Naive B cell (primary cell): ENCODE measurements at regions not wholly inside any gene's neighbourhood (a gene's known extent, or its start where the extent isn't known, plus 50 kb on each side); places are given as distances from the start of the nearest gene placed in this dataset.
A peak's percentile ranks its signal among the peaks of the same experiment; 100 is the strongest.

Experiments
- ATAC-seq, 2 donors: fragments of 150-1000 bp; cut with Tn5 transposase; 2 replicates each; pipeline ENCODE4 v1.10.0; 2021; ENCODE audit warnings: low read depth in 2 of 2, mild to moderate bottlenecking in 2 of 2, moderate library complexity in 2 of 2
- DNase-seq: peaks from one replicate; pipeline ENCODE4 v3.0.0; 2022
- H3K27ac Mint-ChIP-seq, 6 donors: one replicate each; pipeline ENCODE4 v1.8.0; 2020 to 2022; ENCODE audit warnings: mild to moderate bottlenecking in 6 of 6, mixed read lengths in 6 of 6, moderate library complexity in 5 of 6, inconsistent platforms in 2 of 6
- H3K27me3 Mint-ChIP-seq, 3 donors: one replicate each; pipeline ENCODE4 v1.8.0; 2021 to 2022; ENCODE audit warnings: mixed read lengths in 3 of 3, mild to moderate bottlenecking in 1 of 3
- H3K36me3 Mint-ChIP-seq, 2 donors: one replicate each; pipeline ENCODE4 v1.8.0; 2020 to 2022; ENCODE audit warnings: mixed read lengths in 2 of 2, inconsistent platforms in 1 of 2, mild to moderate bottlenecking in 1 of 2
- H3K4me1 Mint-ChIP-seq, 3 donors: one replicate each; pipeline ENCODE4 v1.8.0; 2020 to 2022; ENCODE audit warnings: mixed read lengths in 3 of 3, inconsistent platforms in 1 of 3, mild to moderate bottlenecking in 1 of 3, moderate library complexity in 1 of 3
- H3K4me3 Mint-ChIP-seq, 8 donors: one replicate each; pipeline ENCODE4 v1.8.0; 2020 to 2022; ENCODE audit warnings: mild to moderate bottlenecking in 8 of 8, mixed read lengths in 8 of 8, moderate library complexity in 8 of 8, inconsistent platforms in 2 of 8
- H3K9me3 Mint-ChIP-seq, 7 donors: one replicate each; pipeline ENCODE4 v1.8.0; 2020 to 2022; ENCODE audit warnings: mixed read lengths in 7 of 7, mild to moderate bottlenecking in 5 of 7, inconsistent platforms in 2 of 7, moderate library complexity in 1 of 7

DNA sequence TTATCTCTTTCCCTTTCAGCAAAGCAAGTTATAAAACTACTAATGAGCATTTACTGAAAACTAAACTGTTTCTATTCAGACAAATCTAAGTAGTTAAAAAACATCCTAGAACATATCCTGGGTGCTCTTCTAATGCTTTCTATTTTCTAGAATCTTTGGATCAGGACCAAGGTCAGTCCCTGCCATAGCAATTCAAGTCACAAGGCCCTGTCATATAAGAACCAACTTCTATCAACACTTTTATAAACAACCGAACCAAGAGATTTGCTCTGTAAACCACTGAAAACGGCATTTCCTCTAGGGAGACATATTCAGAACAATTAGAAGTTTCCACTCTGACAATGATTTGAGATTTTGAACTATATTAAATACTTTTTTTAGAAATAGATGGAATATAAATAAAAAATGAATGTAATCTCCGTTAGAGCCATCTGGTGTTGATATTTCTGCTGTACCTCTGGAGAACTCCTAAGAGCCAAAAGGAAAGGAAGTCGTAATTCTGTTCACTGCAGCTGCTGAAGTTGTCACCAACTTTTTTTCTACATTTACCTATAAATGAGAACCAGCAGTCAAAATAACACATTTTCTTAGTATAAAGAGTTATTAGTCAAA, 51.4 kb upstream of the LGSN start:
- no peak for DNase-seq
- no peak overlapping the region for H3K4me3 Mint-ChIP-seq
- H3K9me3 Mint-ChIP-seq = peaks cover 0 to 7% (median 4%) of the 10 kb centered on the region in 7 donors
- no peak overlapping the region for H3K27ac Mint-ChIP-seq
- H3K27me3 Mint-ChIP-seq = no peaks in the 10 kb centered on the region
- no peaks in the 10 kb centered on the region for H3K4me1 Mint-ChIP-seq
- H3K36me3 Mint-ChIP-seq = no peaks in the 10 kb centered on the region
- no peak for ATAC-seq

DNA sequence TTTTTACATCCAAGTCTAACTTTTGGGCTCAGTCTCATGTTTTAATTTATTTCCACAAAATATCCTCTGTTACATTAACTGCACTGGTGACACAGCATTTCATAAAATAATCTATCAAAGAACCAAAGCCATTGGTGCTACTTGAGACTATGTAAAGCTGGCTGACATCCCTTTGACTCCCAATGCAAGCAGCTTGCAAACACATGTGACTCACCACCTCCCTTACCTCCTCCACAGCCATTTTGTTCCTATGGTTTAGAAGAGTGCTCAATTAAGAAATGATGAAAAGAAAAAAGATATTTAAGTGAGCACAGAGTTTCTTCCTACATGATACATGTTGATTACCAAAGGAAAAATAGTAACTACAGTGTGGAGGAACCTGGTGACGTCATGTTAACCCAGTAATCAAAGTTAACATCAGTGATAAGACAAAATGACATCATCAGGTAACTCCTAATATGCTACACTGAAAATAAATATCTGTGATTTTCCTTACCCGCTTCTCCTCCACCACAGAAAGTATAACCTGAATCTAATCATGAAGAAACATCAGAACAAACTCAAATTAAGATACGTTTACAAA, 53.3 kb upstream of the LGSN start:
- H3K27ac Mint-ChIP-seq = no peak overlapping the region
- H3K27me3 Mint-ChIP-seq = no peaks in the 10 kb centered on the region
- H3K4me1 Mint-ChIP-seq = no peaks in the 10 kb centered on the region
- ATAC-seq (no peak), DNase-seq (no peak)
- peaks cover 0 to 5% (median 2%) of the 10 kb centered on the region in 7 donors for H3K9me3 Mint-ChIP-seq
- H3K4me3 Mint-ChIP-seq = no peak overlapping the region
- H3K36me3 Mint-ChIP-seq = no peaks in the 10 kb centered on the region

DNA sequence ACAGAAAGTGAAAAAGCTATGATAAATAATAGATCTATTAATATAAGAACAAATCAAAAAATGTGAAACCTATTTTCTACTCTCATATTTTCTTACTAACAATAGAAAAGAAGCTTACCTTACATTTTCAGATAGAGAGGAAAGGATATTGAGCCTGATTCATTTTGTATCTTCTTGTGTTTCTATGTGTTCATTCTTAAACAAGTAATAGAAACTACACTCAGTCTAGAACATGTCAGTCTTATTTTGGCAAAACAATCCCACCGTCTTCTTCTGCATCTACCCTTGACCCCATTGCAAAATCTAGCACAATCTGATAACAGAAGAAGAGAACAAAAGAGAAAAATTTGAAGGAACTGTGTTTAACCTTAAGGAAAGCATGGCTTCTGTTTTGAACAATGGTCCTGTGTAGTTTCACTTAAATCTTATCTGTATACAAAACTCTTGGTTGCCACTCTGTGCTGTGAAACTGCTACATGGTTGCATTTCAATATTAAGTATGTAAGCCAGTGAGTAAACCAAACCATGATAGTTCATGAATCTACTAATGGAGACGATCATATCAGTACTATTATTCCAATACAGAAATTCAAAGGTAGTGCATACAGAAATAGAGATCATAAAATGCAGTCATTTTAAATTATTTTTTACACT, 69.5 kb upstream of the LGSN start:
- no peak for ATAC-seq
- peaks cover 0 to 5% (median 0%) of the 10 kb centered on the region in 7 donors for H3K9me3 Mint-ChIP-seq
- DNase-seq = no peak

DNA sequence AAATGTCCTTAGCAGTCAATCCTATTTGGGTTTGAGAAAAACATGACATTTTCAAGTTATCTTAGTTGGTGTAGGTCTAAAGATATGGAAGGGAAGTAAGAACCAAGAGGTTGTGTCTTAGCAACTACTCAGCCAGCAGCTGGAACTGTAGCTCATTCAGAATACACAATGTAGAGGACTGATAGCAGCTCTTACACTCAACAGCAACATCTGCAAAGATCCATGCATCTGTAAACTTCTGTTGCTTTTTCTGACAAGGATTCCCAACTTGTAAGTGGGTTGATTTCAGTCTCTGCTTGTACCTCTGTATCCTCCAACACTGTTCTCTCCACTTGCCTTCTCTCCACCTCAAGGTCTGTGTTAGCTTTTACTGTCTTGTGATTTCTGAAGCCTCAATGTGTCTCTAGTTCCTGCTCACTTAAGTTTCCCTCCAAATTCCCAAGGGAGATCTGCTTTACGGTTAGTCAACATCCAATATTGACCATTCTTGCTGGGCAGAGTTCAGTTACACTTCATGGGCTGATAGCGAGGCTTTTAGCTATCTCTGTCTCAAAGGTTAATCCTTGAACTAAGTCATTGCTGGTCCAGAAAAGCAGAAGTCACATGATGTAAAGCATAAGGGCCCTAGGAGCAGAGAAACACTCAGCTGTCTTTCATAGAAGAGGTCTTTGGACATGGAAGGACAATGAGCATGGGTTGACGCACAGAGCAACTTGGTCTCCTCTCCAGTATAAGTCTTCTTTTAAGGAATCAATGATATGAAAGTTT, 71.6 kb upstream of the LGSN start:
- no peak for ATAC-seq
- Mint-ChIP-seq H3K27ac (no peak overlapping the region), H3K36me3 (no peaks in the 10 kb centered on the region), H3K9me3 (peaks cover 0 to 5% (median 0%) of the 10 kb centered on the region in 7 donors), H3K4me3 (no peak overlapping the region), H3K4me1 (no peaks in the 10 kb centered on the region), H3K27me3 (peaks cover 0 to 5% (median 4%) of the 10 kb centered on the region in 3 donors)
- DNase-seq = no peak

More for the DNA sequence above, 69.5 kb upstream of the LGSN start:
- peaks cover 0 to 3% (median under 1%) of the 10 kb centered on the region in 3 donors for H3K4me1 Mint-ChIP-seq
- no peaks in the 10 kb centered on the region for H3K27me3 Mint-ChIP-seq
- H3K4me3 Mint-ChIP-seq = no peak overlapping the region
- no peak overlapping the region for H3K27ac Mint-ChIP-seq
- no peaks in the 10 kb centered on the region for H3K36me3 Mint-ChIP-seq

DNA sequence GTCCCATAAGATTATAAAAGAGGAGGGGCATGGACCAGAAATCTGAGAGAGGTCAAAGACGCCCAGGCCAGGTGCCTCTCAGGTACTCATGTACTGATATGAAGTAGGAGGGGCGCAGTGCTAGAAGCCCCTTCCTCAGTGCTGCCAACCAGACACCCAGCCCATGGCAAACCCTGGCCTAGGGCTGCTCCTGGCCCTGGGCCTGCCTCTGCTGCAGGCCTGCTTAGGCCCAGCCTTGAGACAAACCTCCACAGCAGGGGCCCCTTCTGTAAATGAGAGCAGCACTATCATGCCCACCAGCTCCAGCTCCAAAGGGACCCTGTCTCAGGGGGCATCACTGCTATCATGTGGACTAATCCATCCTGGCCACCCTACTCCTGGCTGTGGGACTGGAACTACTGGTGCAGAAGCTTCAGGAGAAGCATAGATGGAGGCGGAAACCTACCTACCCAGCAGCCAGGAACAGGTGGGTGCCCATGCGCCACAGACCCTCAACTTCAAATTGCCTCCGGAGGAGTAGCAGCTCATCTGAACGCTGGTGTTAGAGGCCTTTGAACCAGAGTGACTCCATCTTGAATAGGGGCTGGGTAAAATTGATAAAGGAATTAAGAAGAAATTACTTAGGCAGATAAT, 72.4 kb upstream of the LGSN start:
- no peak for ATAC-seq
- Mint-ChIP-seq H3K27ac (no peak overlapping the region), H3K9me3 (peaks cover 0 to 5% (median 0%) of the 10 kb centered on the region in 7 donors), H3K36me3 (no peaks in the 10 kb centered on the region), H3K4me3 (no peak overlapping the region), H3K4me1 (no peaks in the 10 kb centered on the region), H3K27me3 (peaks cover 2 to 7% (median 5%) of the 10 kb centered on the region in 3 donors)
- DNase-seq = no peak

DNA sequence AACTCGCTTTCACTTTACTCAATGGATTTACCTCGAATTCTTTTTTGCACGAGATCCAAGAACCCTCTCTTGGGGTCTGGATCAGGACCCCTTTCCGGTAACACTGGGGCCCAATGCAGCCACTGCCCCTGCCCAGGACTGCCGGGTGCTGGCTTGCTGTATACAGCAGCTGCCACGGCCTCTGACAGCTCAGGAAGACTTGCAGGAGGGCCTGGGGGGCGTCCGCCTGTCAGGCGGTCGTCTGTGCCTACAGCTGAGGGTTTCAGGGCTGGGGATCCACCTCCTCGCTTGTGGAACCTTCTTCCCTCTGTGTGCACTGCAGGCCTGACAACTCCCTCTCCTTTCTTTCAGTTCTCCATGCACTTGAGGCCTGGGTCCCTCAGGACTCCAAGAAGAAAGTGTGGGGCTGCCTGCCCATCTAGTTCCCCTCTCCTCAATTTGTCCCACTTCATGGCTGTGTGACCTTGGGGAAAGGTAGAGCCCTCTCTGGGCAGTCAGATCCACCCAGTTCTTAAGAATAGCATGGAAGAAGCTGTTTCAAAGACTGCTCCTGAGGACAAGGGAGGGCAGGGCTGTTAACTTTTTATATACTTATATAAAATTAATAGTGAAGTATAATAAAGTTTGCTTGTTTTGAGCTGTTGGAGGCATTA, 75.0 kb upstream of the LGSN start:
- DNase-seq (no peak), ATAC-seq (no peak)
- Mint-ChIP-seq H3K9me3 (peaks cover 0 to 5% (median 0%) of the 10 kb centered on the region in 7 donors), H3K4me1 (no peaks in the 10 kb centered on the region), H3K36me3 (no peaks in the 10 kb centered on the region), H3K27ac (no peak overlapping the region), H3K4me3 (no peak overlapping the region), H3K27me3 (peaks cover 5 to 8% (median 6%) of the 10 kb centered on the region in 3 donors)

DNA sequence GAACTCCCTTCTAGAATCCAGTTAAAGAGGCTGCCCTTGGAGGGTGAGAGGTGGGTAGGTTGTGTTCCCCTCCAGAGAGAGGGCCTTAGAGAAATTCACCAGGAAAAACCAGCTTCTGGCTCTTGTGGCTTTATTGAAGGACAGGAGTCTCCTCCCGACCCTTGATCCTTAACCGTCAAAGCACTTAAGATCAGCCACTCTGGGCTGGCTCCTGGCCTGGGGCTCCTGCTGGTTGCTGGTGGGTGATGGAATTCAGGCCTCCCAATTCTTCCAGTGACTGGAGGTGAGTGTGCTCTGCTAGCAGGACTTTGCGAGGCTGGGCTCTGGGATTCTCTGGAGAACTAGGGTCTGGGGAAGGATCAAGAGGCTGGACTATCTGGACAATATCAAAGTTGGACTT, 75.6 kb upstream of the LGSN start:
- no peak overlapping the region for H3K27ac Mint-ChIP-seq
- no peaks in the 10 kb centered on the region for H3K36me3 Mint-ChIP-seq
- H3K4me1 Mint-ChIP-seq = no peaks in the 10 kb centered on the region
- H3K4me3 Mint-ChIP-seq = no peak overlapping the region
- peaks cover 0 to 5% (median 0%) of the 10 kb centered on the region in 7 donors for H3K9me3 Mint-ChIP-seq
- no peak for DNase-seq
- peaks cover 5 to 8% (median 6%) of the 10 kb centered on the region in 3 donors for H3K27me3 Mint-ChIP-seq
- ATAC-seq = no peak

DNA sequence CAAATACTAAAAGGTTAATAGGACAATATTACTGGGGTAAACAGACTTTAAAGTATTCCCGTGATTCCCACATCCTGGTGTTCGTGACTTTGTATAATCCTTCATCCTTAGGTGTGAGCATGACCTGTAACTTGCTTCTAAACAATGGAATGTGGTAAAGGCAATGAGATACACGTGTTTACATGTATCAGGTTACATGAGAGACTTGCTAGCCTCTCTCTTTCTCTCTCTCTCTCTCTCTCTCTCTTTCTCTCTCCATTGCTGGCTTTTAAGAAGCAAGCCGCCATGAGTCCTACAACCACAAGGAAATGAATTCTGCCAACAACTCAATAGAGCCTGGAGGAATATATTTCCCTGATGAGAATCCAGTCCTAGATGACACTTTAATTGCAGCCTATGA, 83.9 kb upstream of the LGSN start:
- H3K36me3 Mint-ChIP-seq = no peaks in the 10 kb centered on the region
- ATAC-seq = no peak

DNA sequence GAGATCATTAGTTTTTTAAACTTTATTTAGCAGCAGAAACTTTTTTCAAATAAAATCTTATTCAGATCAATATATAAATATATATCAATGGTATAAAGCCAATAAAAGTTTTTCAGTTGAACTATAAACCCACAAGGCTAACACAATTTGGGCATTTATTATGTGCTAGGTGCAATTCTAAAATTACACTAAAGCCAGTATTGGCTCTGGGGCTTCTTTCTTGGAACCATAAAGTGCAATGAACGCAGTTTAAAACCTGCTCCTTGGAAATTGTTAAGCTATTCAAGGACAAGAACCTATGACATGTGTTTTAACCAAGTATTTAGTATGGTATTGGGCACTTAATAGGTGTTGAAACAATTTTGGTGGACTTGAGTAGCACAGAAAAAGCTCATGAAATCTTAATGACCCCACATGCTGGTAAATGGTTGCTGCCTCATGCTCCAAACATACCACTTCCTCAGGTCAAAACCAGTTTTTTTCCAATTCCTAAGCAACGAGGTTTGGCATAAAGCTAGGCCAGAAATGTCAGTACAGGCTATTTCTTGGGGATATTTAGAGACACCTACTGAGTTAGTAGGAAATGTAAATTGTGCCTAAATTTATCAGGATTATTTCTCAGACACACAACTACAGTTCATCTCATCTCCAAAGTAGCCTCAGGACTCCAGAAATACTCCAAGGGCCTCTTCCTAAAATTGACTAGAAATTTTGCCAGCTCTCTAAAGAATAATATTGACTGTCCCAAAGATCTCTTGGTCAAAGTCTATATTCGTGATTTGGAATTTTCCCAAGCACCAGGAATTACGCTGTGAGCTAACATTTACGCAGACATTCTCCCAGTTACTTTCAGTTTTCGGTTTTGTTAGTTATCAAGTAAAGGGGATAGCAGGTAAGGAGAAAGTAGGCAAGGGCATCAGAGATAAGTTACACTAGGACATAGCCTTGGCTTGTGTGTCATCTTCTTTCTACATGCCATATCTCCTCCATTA, 90.9 kb upstream of the LGSN start:
- Mint-ChIP-seq H3K4me3 (no peak overlapping the region), H3K4me1 (no peaks in the 10 kb centered on the region), H3K9me3 (peaks cover 0 to 3% (median 0%) of the 10 kb centered on the region in 7 donors), H3K27me3 (no peaks in the 10 kb centered on the region), H3K27ac (no peak overlapping the region), H3K36me3 (no peaks in the 10 kb centered on the region)
- no peak for ATAC-seq
- no peak for DNase-seq

More for the DNA sequence above, 83.9 kb upstream of the LGSN start:
- no peak for DNase-seq
- no peaks in the 10 kb centered on the region for H3K27me3 Mint-ChIP-seq
- no peaks in the 10 kb centered on the region for H3K4me1 Mint-ChIP-seq
- H3K4me3 Mint-ChIP-seq = no peak overlapping the region
- peaks cover 0 to 4% (median 0%) of the 10 kb centered on the region in 7 donors for H3K9me3 Mint-ChIP-seq
- no peak overlapping the region for H3K27ac Mint-ChIP-seq

DNA sequence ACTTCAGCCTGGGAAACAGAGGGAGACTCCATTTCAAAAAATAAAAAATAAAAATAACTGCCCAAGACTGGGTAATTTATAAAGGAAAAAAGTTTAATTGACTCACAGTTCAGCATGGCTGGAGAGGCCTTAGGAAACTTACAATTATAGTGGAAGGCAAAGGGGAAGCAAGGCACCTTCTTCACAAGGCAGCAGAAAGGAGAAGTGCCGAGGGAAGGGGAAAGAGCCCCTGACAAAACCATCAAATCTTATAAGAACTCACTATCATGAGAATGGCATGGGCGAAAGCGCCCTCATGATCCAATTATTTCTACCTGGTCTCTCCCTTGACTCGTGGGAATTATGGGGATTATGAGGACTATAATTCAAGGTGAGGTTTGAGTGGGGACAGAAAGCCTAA, 95.5 kb upstream of the LGSN start:
- peaks cover 0 to 2% of the 10 kb centered on the region in 2 donors for H3K36me3 Mint-ChIP-seq
- peaks cover 0 to 5% (median 4%) of the 10 kb centered on the region in 3 donors for H3K4me1 Mint-ChIP-seq
- ATAC-seq = no peak

DNA sequence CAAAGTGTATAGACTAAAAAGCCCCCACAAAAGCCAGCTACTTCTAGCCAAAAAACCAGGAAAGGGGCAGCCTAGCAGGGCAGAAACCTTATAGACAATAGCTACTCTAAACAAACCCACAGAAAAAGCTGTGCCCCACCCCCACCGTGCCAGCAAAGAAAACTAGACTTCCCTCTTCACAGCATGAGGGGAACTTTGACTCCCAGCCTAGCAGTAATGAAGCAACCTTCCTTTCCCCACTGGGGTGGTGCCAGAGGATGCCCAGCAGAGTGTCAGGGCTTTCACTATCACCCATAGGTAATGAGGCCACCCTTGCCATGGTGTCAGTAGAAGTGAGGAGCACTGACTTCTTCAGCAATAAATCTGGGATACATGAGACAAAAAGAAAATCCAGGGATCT, 99.0 kb upstream of the LGSN start:
- Mint-ChIP-seq H3K36me3 (peaks cover 0 to 8% of the 10 kb centered on the region in 2 donors), H3K27ac (no peak overlapping the region), H3K4me3 (peak overlapping the region in 1 of 8 donors; percentile 35), H3K27me3 (no peaks in the 10 kb centered on the region), H3K4me1 (peaks cover 0 to 5% (median 4%) of the 10 kb centered on the region in 3 donors), H3K9me3 (peaks cover 0 to 20% (median 12%) of the 10 kb centered on the region in 7 donors)
- no peak for DNase-seq
- ATAC-seq = no peak

More for the DNA sequence above, 95.5 kb upstream of the LGSN start:
- H3K27ac Mint-ChIP-seq = no peak overlapping the region
- DNase-seq = no peak
- no peaks in the 10 kb centered on the region for H3K27me3 Mint-ChIP-seq
- no peak overlapping the region for H3K4me3 Mint-ChIP-seq
- H3K9me3 Mint-ChIP-seq = peaks cover 0 to 3% (median 0%) of the 10 kb centered on the region in 7 donors

DNA sequence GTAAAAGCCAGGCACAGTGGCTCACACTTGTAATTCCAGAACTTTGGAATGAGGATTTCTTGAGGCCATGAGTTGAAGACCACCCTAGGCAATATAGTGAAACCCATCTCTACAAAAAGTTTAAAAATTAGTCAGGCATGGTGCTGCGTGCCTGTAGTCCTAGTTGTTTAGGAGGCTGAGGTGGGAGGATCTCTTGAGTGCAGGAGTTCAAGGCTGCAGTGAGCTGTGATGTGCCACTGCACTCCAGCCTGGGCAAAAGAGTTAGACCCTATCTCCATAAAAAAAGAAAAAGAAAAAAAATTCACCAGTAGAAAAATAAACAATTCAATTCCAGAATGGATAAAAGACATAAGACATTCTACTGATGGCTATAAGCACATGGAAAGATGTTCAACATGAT, 104.9 kb upstream of the LGSN start:
- no peak for DNase-seq

More for the DNA sequence above, 104.9 kb upstream of the LGSN start:
- H3K36me3 Mint-ChIP-seq = peaks cover 0 to 8% of the 10 kb centered on the region in 2 donors
- no peaks in the 10 kb centered on the region for H3K4me1 Mint-ChIP-seq
- no peak overlapping the region for H3K27ac Mint-ChIP-seq
- no peaks in the 10 kb centered on the region for H3K27me3 Mint-ChIP-seq
- H3K9me3 Mint-ChIP-seq = peaks cover 0 to 20% (median 12%) of the 10 kb centered on the region in 7 donors
- no peak for ATAC-seq
- no peak overlapping the region for H3K4me3 Mint-ChIP-seq
